ENCODE measurements at regions not wholly inside any gene's neighbourhood (a gene's known extent, or its start where the extent isn't known, plus 50 kb on each side); places are given as distances from the start of the nearest gene placed in this dataset.

DNA sequence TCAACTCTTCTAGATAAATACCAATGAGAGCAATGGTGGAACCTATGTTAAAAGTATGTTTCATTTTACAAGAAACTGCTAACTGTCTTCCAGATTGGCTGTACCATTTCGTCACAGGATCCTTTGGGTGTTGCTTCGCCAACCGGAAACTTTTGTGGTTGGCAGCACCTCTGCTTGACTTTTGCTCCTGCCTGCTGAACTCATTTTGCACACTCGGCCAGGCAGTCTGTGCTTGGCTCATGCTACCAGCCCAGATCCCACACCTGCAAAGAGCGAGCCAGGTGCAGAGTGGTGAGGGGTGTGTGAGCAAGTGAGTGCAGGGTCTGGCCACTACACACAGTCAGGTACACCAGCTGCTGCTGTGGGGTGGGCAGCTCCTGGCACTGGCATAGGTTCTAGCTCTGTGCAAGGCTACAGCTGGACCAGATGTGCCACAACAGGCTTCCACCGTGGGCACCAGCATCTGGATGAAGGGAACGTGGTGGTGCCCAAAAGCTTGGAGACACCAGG is 422.3 kb downstream of the PRR16 start:
- no peak overlapping the region for H3K4me2 ChIP-seq (ENCODE audit: insufficient read depth, low read length)
- H3K36me3 ChIP-seq (ENCODE audit: control insufficient read depth, insufficient read depth, low read length) = no peaks in the 10 kb centered on the region
- ATAC-seq = no peak
- POLR2A ChIA-PET = no interaction called here
- no TSS peak for BruUV-seq (replicated peaks)
- DNase-seq (ENCODE audit: extremely low read depth in 1 of 4, low spot score in 3 of 4) = no peak
- no peak overlapping the region for H3K27ac ChIP-seq (ENCODE audit: extremely low read depth, low read depth, low read length)
- in situ Hi-C loops (cut with MboI) (no loop called here), intact Hi-C loops (cut with micrococcal nuclease) (no loop called here)
- CTCF ChIA-PET (ENCODE audit: low intra/inter-chr PET ratio) = no interaction called here
- H3K9ac ChIP-seq (ENCODE audit: insufficient read depth in 1 of 2, low read depth in 2 of 2, low read length in 2 of 2) = no peak overlapping the region
- no peaks in the 10 kb centered on the region for H4K20me1 ChIP-seq (replicated peaks; ENCODE audit: control insufficient read depth, insufficient read depth, low read length)
- no peaks in the 10 kb centered on the region for H3K79me2 ChIP-seq (ENCODE audit: control insufficient read depth, insufficient read depth, low read length)
- no peak for FAIRE-seq
- H3K27me3 ChIP-seq (ENCODE audit: control insufficient read depth in 2 of 2, insufficient read depth in 2 of 2, low read length in 2 of 2) = no peaks in the 10 kb centered on the region
- no peaks in the 10 kb centered on the region for H3K4me1 ChIP-seq (replicated peaks in 1 of 2; ENCODE audit: control insufficient read depth in 2 of 2, insufficient read depth in 2 of 2, low read length in 2 of 2)
- no peaks in the 10 kb centered on the region for H3K9me1 ChIP-seq (ENCODE audit: control insufficient read depth, insufficient read depth, low read length)
- no peak overlapping the region for H2AFZ ChIP-seq (ENCODE audit: low read depth, low read length)
- H3K9me3 ChIP-seq (replicated peaks; ENCODE audit: control insufficient read depth, insufficient read depth, low read depth, low read length) = no peaks in the 10 kb centered on the region; the same call in 1 of the 2 replicates
- no peak for TF ChIP-seq PTRF (tag; IDR thresholded peaks at IDR 0.05)
- TF ChIP-seq TGIF2 (CRISPR knock-in tag; IDR thresholded peaks at IDR 0.05) = no peak
- TF ChIP-seq HIVEP1 (CRISPR knock-in tag; IDR thresholded peaks at IDR 0.05) = no peak
- TF ChIP-seq L3MBTL2 (IDR thresholded peaks at IDR 0.05) = no peak
- no peak for TF ChIP-seq RCOR1 (IDR thresholded peaks at IDR 0.05; ENCODE audit: borderline replicate concordance in 1 of 2, low read depth in 2 of 2, low read length in 2 of 2)
- no peak for TF ChIP-seq POU5F1 (IDR thresholded peaks at IDR 0.05; ENCODE audit: borderline replicate concordance, low read depth, low read length, partially characterized antibody)
- no peak for TF ChIP-seq SREBF2 (CRISPR knock-in tag; IDR thresholded peaks at IDR 0.05)
- TF ChIP-seq, protein P1, sequence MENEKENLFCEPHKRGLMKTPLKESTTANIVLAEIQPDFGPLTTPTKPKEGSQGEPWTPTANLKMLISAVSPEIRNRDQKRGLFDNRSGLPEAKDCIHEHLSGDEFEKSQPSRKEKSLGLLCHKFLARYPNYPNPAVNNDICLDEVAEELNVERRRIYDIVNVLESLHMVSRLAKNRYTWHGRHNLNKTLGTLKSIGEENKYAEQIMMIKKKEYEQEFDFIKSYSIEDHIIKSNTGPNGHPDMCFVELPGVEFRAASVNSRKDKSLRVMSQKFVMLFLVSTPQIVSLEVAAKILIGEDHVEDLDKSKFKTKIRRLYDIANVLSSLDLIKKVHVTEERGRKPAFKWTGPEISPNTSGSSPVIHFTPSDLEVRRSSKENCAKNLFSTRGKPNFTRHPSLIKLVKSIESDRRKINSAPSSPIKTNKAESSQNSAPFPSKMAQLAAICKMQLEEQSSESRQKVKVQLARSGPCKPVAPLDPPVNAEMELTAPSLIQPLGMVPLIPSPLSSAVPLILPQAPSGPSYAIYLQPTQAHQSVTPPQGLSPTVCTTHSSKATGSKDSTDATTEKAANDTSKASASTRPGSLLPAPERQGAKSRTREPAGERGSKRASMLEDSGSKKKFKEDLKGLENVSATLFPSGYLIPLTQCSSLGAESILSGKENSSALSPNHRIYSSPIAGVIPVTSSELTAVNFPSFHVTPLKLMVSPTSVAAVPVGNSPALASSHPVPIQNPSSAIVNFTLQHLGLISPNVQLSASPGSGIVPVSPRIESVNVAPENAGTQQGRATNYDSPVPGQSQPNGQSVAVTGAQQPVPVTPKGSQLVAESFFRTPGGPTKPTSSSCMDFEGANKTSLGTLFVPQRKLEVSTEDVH (IDR thresholded peaks at IDR 0.05; ENCODE audit: low read depth, partially characterized antibody) = no peak
- TF ChIP-seq CREM (IDR thresholded peaks at IDR 0.05; ENCODE audit: low read depth) = no peak
- TF ChIP-seq ZNF212 (CRISPR knock-in tag; IDR thresholded peaks at IDR 0.05) = no peak
- no peak for TF ChIP-seq KDM1A (IDR thresholded peaks at IDR 0.05)
- WGBS (ENCODE audit: insufficient coverage, low coverage, missing lambda C conversion rate) = 7% methylated on average over 7 of the region's 7 CpGs
- no peak overlapping the region for H3K4me3 ChIP-seq

Data from K562 (cell line).